ENCODE measurements at regions not wholly inside any gene's neighbourhood (a gene's known extent, or its start where the extent isn't known, plus 50 kb on each side); places are given as distances from the start of the nearest gene placed in this dataset.
A peak's percentile ranks its signal among the peaks of the same experiment; 100 is the strongest.

GRCh38 chr6:144585217-144585814 lies 300.2 kb downstream of the UTRN start:
- no peak overlapping the region for H3K27ac ChIP-seq (ENCODE audit: low read depth, low read length)
- peaks cover 8% of the 10 kb centered on the region; the same call in 1 of the 2 replicates for H4K20me1 ChIP-seq (ENCODE audit: control insufficient read depth, insufficient read depth, low read depth, low read length)
- H3F3A ChIP-seq (ENCODE audit: control insufficient read depth, insufficient read depth), result peaks cover 2% of the 10 kb centered on the region; the same call in 1 of the 2 replicates
- H3K27me3 ChIP-seq (ENCODE audit: control insufficient read depth, low read length), result peaks cover 43% of the 10 kb centered on the region
- no peaks in the 10 kb centered on the region for H3K79me2 ChIP-seq (ENCODE audit: control insufficient read depth, low read length)
- no peaks in the 10 kb centered on the region for H3K9me3 ChIP-seq (ENCODE audit: control insufficient read depth, insufficient read depth, low read length)
- H3K4me3 ChIP-seq (ENCODE audit: low read length), result no peak overlapping the region
- no peak for TF ChIP-seq EZH2phosphoT487 (IDR thresholded peaks at IDR 0.05; ENCODE audit: borderline replicate concordance, low read length)
- TF ChIP-seq, protein P1, sequence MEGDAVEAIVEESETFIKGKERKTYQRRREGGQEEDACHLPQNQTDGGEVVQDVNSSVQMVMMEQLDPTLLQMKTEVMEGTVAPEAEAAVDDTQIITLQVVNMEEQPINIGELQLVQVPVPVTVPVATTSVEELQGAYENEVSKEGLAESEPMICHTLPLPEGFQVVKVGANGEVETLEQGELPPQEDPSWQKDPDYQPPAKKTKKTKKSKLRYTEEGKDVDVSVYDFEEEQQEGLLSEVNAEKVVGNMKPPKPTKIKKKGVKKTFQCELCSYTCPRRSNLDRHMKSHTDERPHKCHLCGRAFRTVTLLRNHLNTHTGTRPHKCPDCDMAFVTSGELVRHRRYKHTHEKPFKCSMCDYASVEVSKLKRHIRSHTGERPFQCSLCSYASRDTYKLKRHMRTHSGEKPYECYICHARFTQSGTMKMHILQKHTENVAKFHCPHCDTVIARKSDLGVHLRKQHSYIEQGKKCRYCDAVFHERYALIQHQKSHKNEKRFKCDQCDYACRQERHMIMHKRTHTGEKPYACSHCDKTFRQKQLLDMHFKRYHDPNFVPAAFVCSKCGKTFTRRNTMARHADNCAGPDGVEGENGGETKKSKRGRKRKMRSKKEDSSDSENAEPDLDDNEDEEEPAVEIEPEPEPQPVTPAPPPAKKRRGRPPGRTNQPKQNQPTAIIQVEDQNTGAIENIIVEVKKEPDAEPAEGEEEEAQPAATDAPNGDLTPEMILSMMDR (IDR thresholded peaks at IDR 0.05; ENCODE audit: low read depth, low read length, poor library complexity, severe bottlenecking), result peak; percentile 70
- no peak overlapping the region for H3K4me2 ChIP-seq (ENCODE audit: low read length)
- H3K9me2 ChIP-seq (replicated peaks; ENCODE audit: control insufficient read depth, low read length), result no peaks in the 10 kb centered on the region
- peaks cover 16% of the 10 kb centered on the region for H3K4me1 ChIP-seq (ENCODE audit: control insufficient read depth, low read length)
- no peaks in the 10 kb centered on the region for H3K36me3 ChIP-seq (ENCODE audit: control insufficient read depth, low read length)

DNA sequence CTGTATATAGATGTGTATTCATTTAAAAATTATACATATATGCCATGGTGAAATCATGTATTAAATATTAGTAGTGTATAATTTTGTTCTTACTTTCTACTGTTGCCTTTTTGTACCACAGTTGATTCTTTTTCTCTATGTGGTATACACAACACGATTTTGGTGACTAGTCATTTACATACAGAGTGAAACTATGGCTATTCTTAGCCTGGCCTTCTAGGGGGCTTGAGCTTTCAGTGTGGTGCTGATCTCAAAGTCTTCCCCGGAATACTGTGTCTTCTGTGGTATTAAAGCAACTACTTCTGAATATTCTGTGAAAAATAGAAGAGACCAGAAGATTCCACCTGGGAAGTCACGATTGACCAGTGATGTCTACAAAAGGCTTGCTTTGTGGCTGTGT lies 301.9 kb downstream of the UTRN start:
- Histone ChIP-seq H4K20me1 (ENCODE audit: control insufficient read depth, insufficient read depth, low read depth, low read length) (peaks cover 8% of the 10 kb centered on the region; the same call in 1 of the 2 replicates), H3K4me2 (ENCODE audit: low read length) (no peak overlapping the region), H3K4me1 (ENCODE audit: control insufficient read depth, low read length) (peaks cover 16% of the 10 kb centered on the region), H3K4me3 (ENCODE audit: low read length) (no peak overlapping the region), H3K27ac (ENCODE audit: low read depth, low read length) (no peak overlapping the region), H3K27me3 (ENCODE audit: control insufficient read depth, low read length) (peaks cover 33% of the 10 kb centered on the region), H3K79me2 (ENCODE audit: control insufficient read depth, low read length) (no peaks in the 10 kb centered on the region), H3K36me3 (ENCODE audit: control insufficient read depth, low read length) (no peaks in the 10 kb centered on the region), H3K9me3 (ENCODE audit: control insufficient read depth, insufficient read depth, low read length) (no peaks in the 10 kb centered on the region), H3F3A (ENCODE audit: control insufficient read depth, insufficient read depth) (peaks cover 2% of the 10 kb centered on the region; the same call in 1 of the 2 replicates), H3K9me2 (replicated peaks; ENCODE audit: control insufficient read depth, low read length) (no peaks in the 10 kb centered on the region)
- no peak for TF ChIP-seq EZH2phosphoT487 (IDR thresholded peaks at IDR 0.05; ENCODE audit: borderline replicate concordance, low read length)
- TF ChIP-seq, protein P1 (IDR thresholded peaks at IDR 0.05; ENCODE audit: low read depth, low read length, poor library complexity, severe bottlenecking), result no peak

DNA sequence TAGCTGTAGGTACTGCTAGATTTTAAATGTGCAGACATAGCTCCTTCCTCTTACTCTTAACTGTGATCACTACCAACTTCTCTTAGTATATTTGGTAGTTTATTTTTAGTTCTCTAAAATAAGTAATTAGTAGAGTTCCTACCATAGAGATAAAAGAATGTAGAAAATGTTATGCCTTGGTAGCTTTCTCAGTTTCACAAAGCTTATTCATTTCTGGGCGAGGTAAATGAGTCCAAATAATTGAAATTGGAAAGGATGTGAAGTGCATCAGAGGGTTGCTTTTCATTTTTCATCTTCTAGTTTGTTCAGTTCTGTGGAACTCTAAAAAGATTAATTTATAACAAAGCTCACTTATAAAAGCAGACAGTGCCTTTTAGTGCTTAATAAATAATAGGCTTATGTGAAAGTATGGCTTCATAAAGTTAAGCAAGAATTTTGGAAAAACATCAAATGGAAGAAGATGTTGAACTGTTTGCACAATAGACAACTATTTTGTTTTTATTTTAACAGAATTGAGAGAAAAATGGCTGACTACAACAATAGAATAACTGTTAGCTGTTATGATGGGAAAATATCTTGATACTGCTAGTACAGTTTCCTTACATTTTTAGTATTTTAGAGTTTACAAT lies 303.7 kb downstream of the UTRN start:
- H3K4me2 ChIP-seq (ENCODE audit: low read length), result no peak overlapping the region
- H3K4me1 ChIP-seq (ENCODE audit: control insufficient read depth, low read length), result peaks cover 4% of the 10 kb centered on the region
- H3F3A ChIP-seq (ENCODE audit: control insufficient read depth, insufficient read depth), result no peaks in the 10 kb centered on the region
- no peaks in the 10 kb centered on the region for H3K79me2 ChIP-seq (ENCODE audit: control insufficient read depth, low read length)
- no peaks in the 10 kb centered on the region for H3K36me3 ChIP-seq (ENCODE audit: control insufficient read depth, low read length)
- TF ChIP-seq EZH2phosphoT487 (IDR thresholded peaks at IDR 0.05; ENCODE audit: borderline replicate concordance, low read length), result no peak
- TF ChIP-seq, protein P1 (IDR thresholded peaks at IDR 0.05; ENCODE audit: low read depth, low read length, poor library complexity, severe bottlenecking), result no peak
- no peak overlapping the region for H3K4me3 ChIP-seq (ENCODE audit: low read length)
- H3K27ac ChIP-seq (ENCODE audit: low read depth, low read length), result no peak overlapping the region
- H3K9me3 ChIP-seq (ENCODE audit: control insufficient read depth, insufficient read depth, low read length), result no peaks in the 10 kb centered on the region
- no peaks in the 10 kb centered on the region for H3K9me2 ChIP-seq (replicated peaks; ENCODE audit: control insufficient read depth, low read length)
- H3K27me3 ChIP-seq (ENCODE audit: control insufficient read depth, low read length), result peaks cover 16% of the 10 kb centered on the region
- H4K20me1 ChIP-seq (ENCODE audit: control insufficient read depth, insufficient read depth, low read depth, low read length), result 0 out of 2 replicates have a peak, but pooled peaks cover 3% of the 10 kb centered on the region
